Astrocyte (in vitro differentiated cells and primary cell): ENCODE measurements at regions not wholly inside any gene's neighbourhood (a gene's known extent, or its start where the extent isn't known, plus 50 kb on each side); places are given as distances from the start of the nearest gene placed in this dataset.

Experiments used
- CTCF ChIP-seq: IDR thresholded peaks from 2 replicates; pipeline ENCODE4 v1.5.1; 2011; ENCODE audit warnings: low read depth, mild to moderate bottlenecking, inconsistent platforms, low read length, moderate library complexity; ENCODE audit not compliant: insufficient read depth
- EZH2 ChIP-seq: IDR thresholded peaks from 2 replicates; pipeline ENCODE4 v1.6.1; 2012; ENCODE audit warnings: mild to moderate bottlenecking, low read length, inconsistent platforms; ENCODE audit not compliant: insufficient read depth

DNA sequence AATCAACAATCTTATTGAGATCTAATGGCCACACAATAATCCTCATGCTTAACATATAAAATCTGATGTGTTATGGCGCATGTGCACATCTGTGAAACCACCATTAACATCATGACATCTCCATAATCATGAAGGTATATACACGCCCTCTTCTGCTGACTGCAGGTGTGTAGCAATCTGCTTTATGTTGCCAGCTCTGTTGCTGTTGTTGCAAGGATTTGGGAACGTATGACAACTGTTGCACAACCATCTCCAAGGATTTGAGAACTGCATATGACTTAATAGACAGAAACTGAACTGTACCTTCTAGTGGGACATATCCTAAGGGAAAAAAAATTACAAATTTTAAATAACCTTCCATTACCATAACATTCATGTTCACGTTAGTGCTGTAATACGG, 243.5 kb upstream of the HSFY2 start:
- no peak for TF ChIP-seq CTCF
- TF ChIP-seq EZH2: no peak
